Activated CD4-positive, alpha-beta T cell treated with anti-CD3 and anti-CD28 coated beads, Interleukin-2, amount 50 U/mL, for 16 hours (primary cell): ENCODE measurements at regions not wholly inside any gene's neighbourhood (a gene's known extent, or its start where the extent isn't known, plus 50 kb on each side); places are given as distances from the start of the nearest gene placed in this dataset.
"Not testable (repeated sequence)": the region's sequence is repeated elsewhere in the genome, so short reads cannot be mapped to it uniquely, and the experiment has no call there.

Source experiments
- DNase-seq: peaks from one replicate; pipeline ENCODE4 v3.0.0-alpha.2; 2020

DNA sequence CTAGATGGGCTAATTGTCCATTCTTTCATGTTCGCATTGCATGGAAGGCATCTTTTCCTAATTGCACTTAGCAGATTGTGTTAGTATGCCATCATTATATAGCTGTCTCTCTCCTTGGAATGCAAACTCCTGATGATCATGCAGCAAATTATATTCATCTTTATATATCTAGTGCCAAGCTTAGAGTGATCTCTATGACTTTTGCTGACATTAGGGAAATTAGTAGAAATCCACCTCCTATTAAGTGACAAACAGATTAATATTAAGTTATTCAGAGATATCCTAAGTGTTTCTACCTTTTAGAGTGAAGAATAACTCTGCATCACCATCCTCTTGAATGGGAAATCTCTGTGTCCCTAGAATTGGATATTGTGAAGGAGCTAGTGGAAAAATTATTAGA is 185.6 kb downstream of the FOXG1 start:
- no peak for DNase-seq

DNA sequence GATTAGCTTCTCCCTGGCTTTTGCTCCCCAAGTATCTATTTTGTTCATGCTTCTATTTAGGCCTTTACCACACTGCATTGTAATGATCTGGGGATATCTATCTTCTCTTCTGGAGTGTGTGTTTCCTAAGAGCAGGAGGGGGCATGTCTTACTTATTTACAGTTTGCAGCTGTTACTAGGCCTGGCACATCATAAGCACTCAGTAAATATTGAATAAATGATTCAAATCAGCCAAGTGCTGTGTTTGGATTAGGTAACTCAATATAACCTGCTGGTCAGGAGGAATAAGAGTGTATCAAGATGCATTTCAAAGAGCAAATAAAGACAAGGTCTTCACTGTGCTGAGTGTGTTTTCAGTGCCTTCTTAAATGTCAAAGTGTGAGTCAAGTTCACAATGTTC is 186.1 kb downstream of the FOXG1 start:
- DNase-seq, result no peak

- no peak for DNase-seq
Observed at GRCh38 chr14:28953973-28954372, 187.4 kb downstream of the FOXG1 start.

- DNase-seq, result no peak
Observed at GRCh38 chr14:28966416-28967233, 200.0 kb downstream of the FOXG1 start.

DNA sequence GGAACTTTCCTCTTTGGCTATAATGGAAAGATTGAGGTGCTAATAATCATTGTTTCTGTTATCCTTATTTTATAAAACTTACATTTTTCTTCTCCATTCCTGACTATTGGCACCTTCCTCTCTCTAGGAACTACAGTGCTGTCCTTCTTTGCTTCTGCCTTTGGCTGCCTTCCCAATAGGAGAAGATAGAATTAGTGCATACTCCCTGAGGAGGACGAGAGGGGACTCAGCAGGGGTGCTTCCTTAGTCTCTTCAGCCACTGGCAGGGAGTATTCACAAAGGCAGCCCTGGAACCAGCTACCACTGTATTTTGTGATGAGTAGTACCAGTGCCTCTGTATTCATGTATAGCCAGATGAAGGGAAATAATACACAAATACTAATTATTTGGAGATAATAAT is 208.5 kb downstream of the FOXG1 start:
- no peak for DNase-seq

DNA sequence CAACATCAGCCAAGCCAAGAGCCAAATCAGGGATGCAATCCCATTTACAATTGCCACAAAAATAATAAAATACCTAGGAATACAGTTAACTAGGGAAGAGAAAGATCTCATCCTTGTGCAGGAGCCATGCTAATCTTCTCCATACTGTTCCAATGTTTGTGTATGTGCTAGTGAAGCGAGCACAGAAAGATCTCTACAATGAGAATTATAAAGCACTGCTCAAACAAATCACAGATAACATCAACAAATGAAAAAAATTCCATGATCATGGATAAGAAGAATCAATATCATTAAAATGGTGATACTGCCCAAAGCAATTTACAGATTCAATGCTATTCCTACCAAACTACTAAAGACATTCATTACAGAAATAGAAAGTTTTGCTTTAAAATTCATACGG is 215.6 kb downstream of the FOXG1 start:
- no peak for DNase-seq

DNA sequence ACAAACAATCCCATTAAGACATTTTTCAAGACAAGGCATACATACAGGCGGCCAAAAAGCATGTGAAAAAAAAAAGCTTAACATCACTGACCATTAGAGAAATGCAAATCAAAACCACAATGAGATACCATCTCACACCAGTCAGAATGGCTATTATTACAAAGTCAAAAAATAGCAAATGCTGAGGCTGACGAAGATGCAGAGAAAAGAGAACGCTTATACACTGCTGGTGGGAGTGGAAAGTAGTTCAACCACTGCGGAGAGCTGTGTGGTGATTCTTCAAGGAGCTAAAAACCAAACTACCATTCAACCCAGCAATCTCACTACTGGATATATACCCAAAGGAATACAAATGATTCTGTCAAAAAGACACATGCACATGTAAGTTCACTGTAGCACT is 216.7 kb downstream of the FOXG1 start:
- no peak for DNase-seq

DNA sequence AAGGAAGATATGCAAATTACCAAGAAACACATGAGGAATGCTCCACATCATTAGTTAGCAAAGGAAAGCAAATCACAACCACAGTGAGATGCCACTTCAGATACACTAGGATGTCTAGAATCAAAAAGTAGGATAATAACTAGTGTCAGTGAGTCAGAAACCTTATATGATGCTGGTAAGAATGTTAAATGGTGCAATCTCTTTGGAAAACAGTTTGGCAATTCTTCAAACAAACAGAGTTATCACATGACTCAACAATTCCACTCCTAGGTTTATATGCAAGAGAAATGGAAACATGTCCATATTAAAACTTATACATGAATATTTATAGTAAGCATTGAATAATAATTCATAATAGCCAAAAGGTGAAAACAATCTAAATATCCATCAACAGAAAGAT is 220.9 kb downstream of the FOXG1 start:
- no peak for DNase-seq

GRCh38 chr14:28997196-28997595 is 230.6 kb downstream of the FOXG1 start:
- not testable (repeated sequence) for DNase-seq

DNA sequence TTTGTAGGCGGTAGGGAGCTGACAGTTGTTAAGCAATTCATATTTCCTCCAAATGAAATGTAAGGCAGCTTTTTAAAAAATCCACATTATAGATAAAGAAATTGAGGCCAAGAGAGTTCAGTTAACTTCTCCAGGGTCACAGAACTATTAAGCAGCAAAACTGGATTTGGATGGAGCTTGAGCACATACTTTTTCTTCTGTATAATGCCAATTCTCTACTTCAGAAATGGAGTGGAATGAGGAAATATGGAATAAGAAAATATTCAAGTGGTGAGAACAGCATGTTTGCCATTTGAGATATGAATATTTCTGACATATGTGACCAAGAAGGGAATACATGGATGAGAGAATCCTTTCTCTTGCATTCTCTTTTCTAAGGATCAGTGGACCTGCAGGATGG is 233.1 kb downstream of the FOXG1 start:
- DNase-seq, result no peak

GRCh38 chr14:29005647-29006046 is 239.1 kb downstream of the FOXG1 start:
- DNase-seq, result no peak

GRCh38 chr14:29007990-29008389 is 241.4 kb downstream of the FOXG1 start:
- DNase-seq, result no peak

DNA sequence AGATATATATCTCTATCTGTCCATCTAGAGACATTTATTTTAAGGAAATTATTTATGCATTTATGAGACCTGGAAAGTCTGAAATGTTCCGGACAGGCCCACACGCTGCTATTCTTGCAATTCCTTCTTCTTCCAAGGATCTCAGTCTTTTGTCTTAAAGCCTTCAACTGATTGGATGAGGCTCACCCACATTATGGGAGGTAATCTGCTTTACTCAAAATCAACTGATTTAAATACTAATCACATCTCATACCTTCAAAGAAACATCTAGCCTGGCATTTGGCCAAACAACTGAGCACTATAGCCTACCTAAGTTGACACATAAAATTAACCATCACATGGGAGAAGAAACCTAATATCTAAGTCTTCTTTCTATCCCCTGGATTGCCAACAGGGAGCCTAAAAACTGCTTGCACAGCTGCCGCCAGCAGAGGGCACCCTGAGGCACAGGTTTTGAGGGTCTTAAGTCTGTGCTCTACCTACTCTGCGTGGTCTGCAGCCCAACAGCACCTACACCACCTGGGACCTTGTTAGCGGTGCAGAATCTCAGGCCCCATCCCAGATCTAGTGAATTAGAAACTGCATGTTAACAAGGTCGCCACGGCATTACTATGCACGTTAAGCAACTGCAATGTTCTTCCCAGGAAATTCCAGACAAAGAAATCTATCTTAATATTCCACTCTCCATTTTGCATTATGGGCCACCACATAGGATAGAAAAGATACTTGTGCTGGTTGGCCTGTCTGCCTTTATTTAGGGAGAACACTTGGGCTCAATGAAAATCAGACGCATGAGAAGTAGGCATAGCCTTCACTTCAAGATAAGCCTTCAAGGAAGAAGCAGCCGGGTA is 249.7 kb downstream of the FOXG1 start:
- DNase-seq, result peak; percentile 17

DNA sequence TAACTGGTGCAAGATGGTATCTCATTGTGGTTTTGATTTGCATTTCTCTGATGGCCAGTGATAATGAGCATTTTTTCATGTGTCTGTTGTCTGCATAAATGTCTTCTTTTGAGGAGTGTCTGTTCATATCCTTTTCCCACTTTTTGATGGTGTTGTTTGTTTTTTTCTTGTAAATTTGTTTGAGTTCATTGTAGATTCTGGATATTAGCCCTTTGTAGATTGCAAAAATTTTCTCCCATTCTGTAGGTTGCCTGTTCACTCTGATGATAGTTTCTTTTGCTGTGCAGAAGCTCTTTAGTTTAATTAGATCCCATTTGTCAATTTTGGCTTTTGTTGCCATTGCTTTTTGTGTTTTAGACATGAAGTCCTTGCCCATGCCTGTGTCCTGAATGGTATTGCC is 256.9 kb downstream of the FOXG1 start:
- not testable (repeated sequence) for DNase-seq

DNA sequence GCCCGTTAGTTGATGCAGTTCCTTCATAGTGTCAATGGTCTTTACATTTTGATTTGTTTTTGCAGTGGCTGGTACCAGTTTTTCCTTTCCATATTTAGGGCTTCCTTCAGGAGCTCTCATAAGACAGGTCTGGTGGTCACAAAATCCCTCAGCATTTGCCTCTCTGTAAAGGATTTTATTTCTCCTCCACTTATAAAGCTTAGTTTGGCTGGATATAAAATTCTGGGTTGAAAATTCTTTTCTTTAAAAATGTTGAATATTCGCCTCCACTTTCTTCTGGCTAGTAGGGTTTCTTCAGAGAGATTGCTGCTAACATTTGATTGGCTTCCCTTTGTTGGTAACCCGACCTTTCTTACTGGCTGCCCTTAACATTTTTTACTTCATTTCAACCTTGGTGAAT is 260.9 kb downstream of the FOXG1 start:
- DNase-seq, result not testable (repeated sequence)

GRCh38 chr14:29027941-29028705 is 261.5 kb downstream of the FOXG1 start:
- not testable (repeated sequence) for DNase-seq

GRCh38 chr14:29028973-29029582 is 262.5 kb downstream of the FOXG1 start:
- no peak for DNase-seq

DNA sequence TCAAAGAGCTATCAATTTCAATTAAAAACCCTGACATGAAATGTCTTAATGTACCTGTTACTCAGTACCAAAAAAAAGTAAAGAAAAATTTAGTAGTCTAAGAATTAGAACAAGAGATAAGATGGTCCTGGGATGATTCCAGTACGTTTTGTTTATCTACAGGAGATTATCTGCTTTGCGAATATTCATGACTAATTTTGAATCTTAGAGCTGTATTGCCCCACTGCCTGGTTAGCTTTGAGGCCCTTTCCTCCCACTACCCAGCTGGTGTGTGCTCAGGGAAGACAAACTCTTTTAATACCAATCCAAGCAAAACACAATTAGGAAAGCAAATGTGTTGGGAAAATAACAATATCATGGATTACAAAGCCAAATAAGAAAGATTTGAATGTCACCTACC is 263.5 kb downstream of the FOXG1 start:
- no peak for DNase-seq

- no peak for DNase-seq
Observed at GRCh38 chr14:29030970-29031369, 264.4 kb downstream of the FOXG1 start.

GRCh38 chr14:29035134-29035533 is 268.5 kb downstream of the FOXG1 start:
- DNase-seq, result no peak

GRCh38 chr14:29037411-29037810 is 270.8 kb downstream of the FOXG1 start:
- no peak for DNase-seq

- no peak for DNase-seq
Observed at GRCh38 chr14:29039171-29039570, 272.6 kb downstream of the FOXG1 start.

- DNase-seq, result no peak
Observed at GRCh38 chr14:29042551-29042950, 276.0 kb downstream of the FOXG1 start.
